NCI-H2171 (cell line): ENCODE measurements at regions not wholly inside any gene's neighbourhood (a gene's known extent, or its start where the extent isn't known, plus 50 kb on each side); places are given as distances from the start of the nearest gene placed in this dataset.
"Not testable (repeated sequence)": the region's sequence is repeated elsewhere in the genome, so short reads cannot be mapped to it uniquely, and the experiment has no call there.

Source experiments
- DNase-seq: peaks from one replicate; lab custom pipeline; 2025; lab: John Stamatoyannopoulos, UW

DNA sequence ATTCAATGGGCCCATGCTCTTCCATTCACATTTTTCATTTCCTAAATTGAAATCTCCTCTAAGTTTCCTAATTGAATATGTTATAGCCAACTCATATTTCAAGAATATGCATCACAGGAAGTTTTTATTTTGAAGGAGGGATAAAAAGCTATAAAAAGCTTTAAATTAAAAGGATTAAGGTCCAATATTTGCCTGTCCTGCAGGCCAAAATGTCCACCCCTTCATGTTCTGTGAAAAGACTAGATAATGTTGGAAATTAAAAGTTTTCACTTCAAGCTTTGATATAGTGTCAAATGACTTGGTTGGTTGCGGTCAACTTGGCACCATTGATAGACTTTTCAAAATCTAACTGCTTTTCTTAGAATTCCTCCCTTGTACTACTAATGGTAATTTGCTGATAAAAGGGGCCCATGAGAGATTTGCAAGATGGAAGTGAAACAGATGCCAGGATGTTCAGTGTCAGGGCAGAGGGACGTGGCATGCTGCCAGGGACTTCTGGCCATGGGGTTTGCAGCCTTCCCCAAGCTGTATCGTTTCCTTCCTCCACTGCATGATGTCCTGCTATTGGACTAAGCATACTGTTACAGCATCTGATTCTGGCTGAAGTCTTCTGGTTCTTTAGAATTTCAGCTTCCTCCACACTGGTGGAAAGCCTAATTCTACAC lies 547.3 kb upstream of the MIR17HG start:
- DNase-seq: no peak

DNA sequence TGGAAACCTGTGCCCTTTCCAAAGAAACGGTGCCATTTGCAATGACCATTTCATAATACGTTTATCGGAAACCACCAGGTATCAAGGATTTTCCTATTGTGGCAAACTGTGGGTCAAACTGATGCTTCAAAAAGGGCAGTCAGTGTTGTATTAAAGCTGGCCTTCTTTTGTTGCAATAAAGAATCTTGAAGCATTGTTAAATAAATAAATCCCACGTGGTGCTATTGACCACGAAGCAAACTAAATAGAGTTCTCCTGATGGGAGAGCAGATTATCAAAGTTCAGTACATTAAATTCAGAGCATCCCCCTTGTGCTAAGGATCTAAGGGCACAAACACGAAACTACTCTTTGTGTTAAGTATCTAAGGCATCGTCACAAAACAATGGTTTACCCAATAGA lies 545.9 kb upstream of the MIR17HG start:
- no peak for DNase-seq

DNA sequence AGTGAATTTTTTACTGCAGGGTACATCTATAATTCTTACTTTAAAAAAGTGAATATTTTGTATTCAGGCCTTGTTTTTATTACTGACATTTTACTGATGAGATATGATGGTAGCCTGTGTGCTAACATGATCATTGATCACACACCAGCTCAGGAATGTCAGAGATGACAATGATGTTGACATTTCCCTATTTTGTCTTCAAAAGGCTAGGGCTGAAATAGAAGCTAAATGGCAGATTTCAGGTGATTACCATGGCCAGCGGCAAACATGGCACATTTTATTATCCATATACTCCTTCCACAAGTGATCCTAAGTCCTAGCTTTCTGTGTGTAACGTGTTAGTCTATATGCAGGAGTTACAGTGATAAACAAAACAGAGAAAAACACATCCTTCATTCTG lies 544.3 kb upstream of the MIR17HG start:
- no peak for DNase-seq

GRCh38 chr13:90806016-90806615 lies 541.4 kb upstream of the MIR17HG start:
- no peak for DNase-seq

DNA sequence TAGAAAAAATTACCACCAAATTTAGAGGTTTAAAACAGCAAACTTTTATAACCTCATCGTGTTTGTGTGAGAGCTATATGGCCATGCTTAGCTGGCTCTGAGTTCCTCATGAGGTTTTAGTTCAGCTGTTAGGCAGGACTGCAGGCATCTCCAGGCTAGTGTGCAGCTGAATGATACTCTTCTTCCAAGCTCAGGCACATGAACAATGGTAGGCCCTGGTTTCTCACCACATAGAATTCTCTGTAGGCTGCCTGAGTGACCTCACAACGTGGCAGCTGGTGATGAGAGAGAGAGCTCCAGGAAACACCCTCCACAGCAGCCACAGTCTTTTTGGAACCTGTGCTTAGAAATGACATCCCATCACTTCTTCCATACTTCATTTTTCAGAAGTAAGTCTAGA lies 540.6 kb upstream of the MIR17HG start:
- no peak for DNase-seq

- DNase-seq: no peak
Measured at GRCh38 chr13:90808838-90809237, 538.6 kb upstream of the MIR17HG start.

DNA sequence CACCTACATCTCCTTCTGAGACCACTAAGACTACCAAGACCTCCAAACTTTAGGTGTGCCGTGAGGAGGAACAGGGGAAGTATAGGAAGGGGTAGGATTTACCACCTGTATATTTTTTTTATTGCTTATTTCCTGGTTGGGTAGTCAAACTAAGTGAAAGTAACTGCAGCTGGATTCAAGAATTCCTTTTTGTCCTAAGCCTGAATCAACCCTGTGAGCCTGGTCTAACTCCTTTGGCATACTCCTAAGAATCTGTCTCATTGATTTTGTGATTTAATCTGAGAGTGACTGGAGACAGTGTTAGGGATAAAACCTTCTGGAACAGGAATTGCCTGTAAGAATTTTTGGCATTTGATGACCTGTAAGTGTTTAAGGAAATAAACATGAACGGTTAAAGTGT lies 523.5 kb upstream of the MIR17HG start:
- DNase-seq: no peak

GRCh38 chr13:90826688-90827087 lies 520.8 kb upstream of the MIR17HG start:
- DNase-seq: no peak

- no peak for DNase-seq
Measured at GRCh38 chr13:90830782-90831181, 516.7 kb upstream of the MIR17HG start.

DNA sequence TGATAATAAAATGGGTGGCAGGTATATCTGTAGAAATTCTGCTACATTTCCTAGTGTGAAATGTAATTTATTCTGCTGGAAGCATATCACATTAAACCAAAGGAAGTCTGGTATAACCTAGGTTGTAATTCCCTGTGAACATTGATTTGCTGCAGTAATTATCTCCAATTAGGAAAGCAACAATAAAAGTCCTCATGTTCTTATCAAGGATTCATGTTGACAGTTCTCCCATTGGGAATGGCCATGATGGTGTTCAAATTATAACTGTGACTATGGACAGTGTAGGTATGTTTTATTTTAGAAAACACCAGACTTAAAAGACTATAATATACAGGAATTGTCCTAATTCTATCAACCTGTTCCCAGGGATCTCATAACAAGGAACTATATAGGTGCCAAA lies 513.5 kb upstream of the MIR17HG start:
- no peak for DNase-seq

- DNase-seq: no peak
Measured at GRCh38 chr13:90834700-90835099, 512.8 kb upstream of the MIR17HG start.

DNA sequence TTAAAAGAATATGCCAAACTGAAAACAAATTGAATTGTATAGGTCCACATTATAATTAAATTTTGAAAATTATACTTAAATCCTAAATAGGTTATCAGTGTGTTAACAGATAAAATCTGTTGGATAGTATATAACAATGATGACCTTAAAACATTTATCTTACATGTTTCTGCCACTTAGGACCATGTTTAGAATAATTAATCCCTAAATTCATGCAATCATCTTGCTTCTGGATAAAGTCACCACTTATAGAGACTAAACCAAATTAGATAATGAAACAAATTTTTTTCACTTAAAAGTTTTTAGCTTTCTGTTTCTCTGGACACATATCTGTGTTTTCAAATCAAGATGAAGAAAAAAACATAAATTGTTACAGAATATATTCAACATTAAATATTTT lies 511.7 kb upstream of the MIR17HG start:
- no peak for DNase-seq

DNA sequence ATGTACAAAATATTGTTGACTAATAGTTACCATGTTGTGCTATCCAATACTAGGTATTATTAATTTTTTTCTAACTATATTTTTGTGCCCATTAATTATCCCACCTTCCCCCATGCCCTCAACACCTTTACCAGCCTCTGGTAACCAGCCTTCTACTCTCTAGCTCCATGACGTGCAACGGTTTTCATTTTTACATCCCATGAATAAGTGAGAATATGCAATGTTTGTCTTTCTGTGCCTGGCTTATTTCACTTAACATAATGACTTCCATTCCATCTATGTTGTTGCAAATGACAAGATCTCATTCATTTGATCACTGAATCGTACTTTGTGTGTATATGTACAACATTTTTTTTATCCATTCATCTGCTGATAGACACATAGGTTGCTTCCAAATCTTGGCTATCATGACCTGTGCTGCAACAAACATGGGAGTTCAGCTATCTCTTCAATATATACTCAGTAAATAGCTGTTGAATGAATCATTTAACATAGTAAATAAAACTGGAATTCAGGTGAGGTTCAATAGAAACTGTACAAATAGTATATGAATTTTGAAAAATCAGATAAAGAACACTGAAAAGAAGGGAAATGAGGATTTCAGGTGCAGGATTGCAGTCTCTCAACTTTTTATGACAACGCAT lies 509.0 kb upstream of the MIR17HG start:
- no peak for DNase-seq

GRCh38 chr13:90839061-90839460 lies 508.4 kb upstream of the MIR17HG start:
- no peak for DNase-seq

- DNase-seq: no peak
Measured at GRCh38 chr13:90846936-90847335, 500.6 kb upstream of the MIR17HG start.

GRCh38 chr13:90853666-90854065 lies 493.8 kb upstream of the MIR17HG start:
- not testable (repeated sequence) for DNase-seq

GRCh38 chr13:90857921-90858320 lies 489.6 kb upstream of the MIR17HG start:
- DNase-seq: no peak

GRCh38 chr13:90866006-90866405 lies 481.5 kb upstream of the MIR17HG start:
- DNase-seq: no peak

DNA sequence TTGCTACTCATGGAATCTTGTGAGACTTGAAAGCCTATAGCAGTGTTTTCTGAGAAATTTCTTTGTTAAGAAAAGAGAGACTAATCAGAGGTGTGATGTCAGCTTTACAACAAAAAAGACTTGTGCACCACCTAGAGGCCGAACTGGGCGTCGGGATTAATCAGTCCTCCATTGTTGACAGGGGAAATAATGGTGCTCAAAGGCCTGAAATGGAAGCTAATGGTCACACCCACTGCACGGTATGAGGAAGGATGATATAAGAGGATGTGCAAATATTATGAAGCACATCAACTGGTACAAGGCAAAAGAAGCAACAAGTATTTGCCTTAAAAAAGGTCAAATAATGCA lies 480.2 kb upstream of the MIR17HG start:
- peak; percentile 6 for DNase-seq

GRCh38 chr13:90868321-90868920 lies 479.1 kb upstream of the MIR17HG start:
- no peak for DNase-seq

DNA sequence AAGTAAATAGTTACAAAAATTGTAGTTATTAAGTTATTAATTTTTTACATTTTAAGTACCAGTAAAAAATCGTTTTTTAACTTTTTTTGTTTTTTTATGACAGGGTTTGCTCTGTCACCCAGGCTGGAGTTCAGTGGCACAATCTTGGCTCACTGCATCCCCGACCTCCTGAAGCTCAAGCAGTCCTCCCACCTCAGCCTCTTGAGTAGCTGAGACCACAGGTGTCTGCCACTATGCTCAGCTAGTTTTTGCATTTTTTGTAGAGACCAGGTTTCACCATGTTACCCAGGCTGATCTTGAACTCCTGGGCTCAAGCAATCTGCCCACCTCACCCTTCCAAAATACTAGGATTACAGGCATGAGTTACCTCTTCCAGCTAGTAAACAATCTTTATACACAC lies 477.9 kb upstream of the MIR17HG start:
- DNase-seq: no peak

- no peak for DNase-seq
Measured at GRCh38 chr13:90872491-90873025, 474.9 kb upstream of the MIR17HG start.

GRCh38 chr13:90880790-90881189 lies 466.7 kb upstream of the MIR17HG start:
- DNase-seq: no peak
